Nephron (organoid): ENCODE measurements at regions not wholly inside any gene's neighbourhood (a gene's known extent, or its start where the extent isn't known, plus 50 kb on each side); places are given as distances from the start of the nearest gene placed in this dataset.

ENCODE experiments used
- H3K27ac Mint-ChIP-seq, 3 experiments: 2 replicates each; pipeline ENCODE4 v1.8.0; 2020; ENCODE audit warnings: mixed read lengths in 3 of 3, mild to moderate bottlenecking in 2 of 3, moderate library complexity in 1 of 3
- H3K27me3 Mint-ChIP-seq: 2 replicates; pipeline ENCODE4 v1.8.0; 2021; ENCODE audit warnings: low read depth, mild to moderate bottlenecking, moderate library complexity, mixed read lengths
- H3K36me3 Mint-ChIP-seq: 2 replicates; pipeline ENCODE4 v1.8.0; 2020; ENCODE audit warnings: low read depth, mixed read lengths
- H3K4me1 Mint-ChIP-seq: 2 replicates; pipeline ENCODE4 v1.8.0; 2020; ENCODE audit warnings: mixed read lengths
- H3K4me3 Mint-ChIP-seq, 3 experiments: 2 replicates each; pipeline ENCODE4 v1.8.0; 2020; ENCODE audit warnings: mild to moderate bottlenecking in 3 of 3, mixed read lengths in 3 of 3, moderate library complexity in 2 of 3
- H3K9me3 Mint-ChIP-seq: 2 replicates; pipeline ENCODE4 v1.8.0; 2020; ENCODE audit warnings: mixed read lengths
- CTCF ChIP-seq, 3 experiments: fragments of 200-600 bp; sonication (generic); IDR thresholded peaks; one replicate each; pipeline ENCODE4 v1.5.0; 2021; ENCODE audit warnings: antibody characterized with exemption in 3 of 3; ENCODE audit not compliant: unreplicated experiment in 3 of 3

GRCh38 chr4:117641519-117641918, 392.8 kb upstream of the NDST3 start:
- no peaks in the 10 kb centered on the region for H3K4me1 Mint-ChIP-seq
- peaks cover 5% of the 10 kb centered on the region for H3K9me3 Mint-ChIP-seq
- H3K36me3 Mint-ChIP-seq, result no peaks in the 10 kb centered on the region
- TF ChIP-seq CTCF (IDR thresholded peaks at IDR 0.05; ENCODE audit: unreplicated experiment in 3 of 3), result no peak
- no peak overlapping the region for H3K27ac Mint-ChIP-seq
- H3K27me3 Mint-ChIP-seq, result no peaks in the 10 kb centered on the region
- no peak overlapping the region for H3K4me3 Mint-ChIP-seq

- H3K27ac Mint-ChIP-seq, result no peak overlapping the region
- H3K27me3 Mint-ChIP-seq, result no peaks in the 10 kb centered on the region
- no peaks in the 10 kb centered on the region for H3K36me3 Mint-ChIP-seq
- no peaks in the 10 kb centered on the region for H3K4me1 Mint-ChIP-seq
- H3K9me3 Mint-ChIP-seq, result peaks cover 12% of the 10 kb centered on the region
- no peak for TF ChIP-seq CTCF (IDR thresholded peaks at IDR 0.05; ENCODE audit: unreplicated experiment in 3 of 3)
- no peak overlapping the region for H3K4me3 Mint-ChIP-seq
Observed at GRCh38 chr4:117654079-117654478, 380.2 kb upstream of the NDST3 start.

- Mint-ChIP-seq H3K27ac (no peak overlapping the region), H3K36me3 (no peaks in the 10 kb centered on the region), H3K4me1 (no peaks in the 10 kb centered on the region), H3K27me3 (no peaks in the 10 kb centered on the region), H3K4me3 (no peak overlapping the region), H3K9me3 (peaks cover 9% of the 10 kb centered on the region)
- no peak for TF ChIP-seq CTCF (IDR thresholded peaks at IDR 0.05; ENCODE audit: unreplicated experiment in 3 of 3)
Observed at GRCh38 chr4:117660668-117661067, 373.6 kb upstream of the NDST3 start.

GRCh38 chr4:117661091-117662072, 372.9 kb upstream of the NDST3 start:
- H3K4me1 Mint-ChIP-seq, result no peaks in the 10 kb centered on the region
- H3K27me3 Mint-ChIP-seq, result no peaks in the 10 kb centered on the region
- H3K27ac Mint-ChIP-seq, result no peak overlapping the region
- no peaks in the 10 kb centered on the region for H3K36me3 Mint-ChIP-seq
- TF ChIP-seq CTCF (IDR thresholded peaks at IDR 0.05; ENCODE audit: unreplicated experiment in 3 of 3), result no peak
- H3K9me3 Mint-ChIP-seq, result peaks cover 14% of the 10 kb centered on the region
- H3K4me3 Mint-ChIP-seq, result no peak overlapping the region

- Mint-ChIP-seq H3K4me3 (no peak overlapping the region), H3K4me1 (no peaks in the 10 kb centered on the region), H3K27ac (no peak overlapping the region), H3K9me3 (peaks cover 5% of the 10 kb centered on the region), H3K27me3 (no peaks in the 10 kb centered on the region), H3K36me3 (no peaks in the 10 kb centered on the region)
- no peak for TF ChIP-seq CTCF (IDR thresholded peaks at IDR 0.05; ENCODE audit: unreplicated experiment in 3 of 3)
Observed at GRCh38 chr4:117664706-117665444, 369.4 kb upstream of the NDST3 start.
